Spinal cord (tissue), 9 donors: ENCODE measurements at regions not wholly inside any gene's neighbourhood (a gene's known extent, or its start where the extent isn't known, plus 50 kb on each side); places are given as distances from the start of the nearest gene placed in this dataset.
"Not testable (repeated sequence)": the region's sequence is repeated elsewhere in the genome, so short reads cannot be mapped to it uniquely, and the experiment has no call there.

Experiments
- DNase-seq, 6 donors: peaks; one replicate each; pipeline versions ENCODE4 v3.0.0 to v3.0.0-alpha.2; 2013 to 2015; ENCODE audit warnings: low spot score in 6 of 6, low read depth in 4 of 6
- H3K27ac ChIP-seq: one replicate; pipeline ENCODE4 v1.5.1; 2013; ENCODE audit warnings: low read depth, low read length, control low read depth
- H3K27me3 ChIP-seq: one replicate; pipeline ENCODE4 v1.6.1; 2013; ENCODE audit warnings: low read length; ENCODE audit not compliant: control insufficient read depth, insufficient read depth
- H3K36me3 ChIP-seq: one replicate; pipeline ENCODE4 v1.6.1; 2013; ENCODE audit warnings: low read length; ENCODE audit not compliant: control insufficient read depth, insufficient read depth
- H3K4me1 ChIP-seq: one replicate; pipeline ENCODE4 v1.6.1; 2013; ENCODE audit warnings: low read length; ENCODE audit not compliant: control insufficient read depth, insufficient read depth
- H3K4me3 ChIP-seq: one replicate; pipeline ENCODE4 v1.5.1; 2013; ENCODE audit warnings: low read depth, low read length, control low read depth
- H3K9me3 ChIP-seq: one replicate; pipeline ENCODE4 v1.6.1; 2013; ENCODE audit warnings: low read length; ENCODE audit not compliant: control insufficient read depth, insufficient read depth
- WGBS: methylation state at CpG from one replicate; pipeline ENCODE4 v1.1.5; 2013; ENCODE audit warnings: missing lambda C conversion rate; ENCODE audit not compliant: insufficient coverage; 5-methylcytosine and 5-hydroxymethylcytosine counted together
- donor health status: healthy.

DNA sequence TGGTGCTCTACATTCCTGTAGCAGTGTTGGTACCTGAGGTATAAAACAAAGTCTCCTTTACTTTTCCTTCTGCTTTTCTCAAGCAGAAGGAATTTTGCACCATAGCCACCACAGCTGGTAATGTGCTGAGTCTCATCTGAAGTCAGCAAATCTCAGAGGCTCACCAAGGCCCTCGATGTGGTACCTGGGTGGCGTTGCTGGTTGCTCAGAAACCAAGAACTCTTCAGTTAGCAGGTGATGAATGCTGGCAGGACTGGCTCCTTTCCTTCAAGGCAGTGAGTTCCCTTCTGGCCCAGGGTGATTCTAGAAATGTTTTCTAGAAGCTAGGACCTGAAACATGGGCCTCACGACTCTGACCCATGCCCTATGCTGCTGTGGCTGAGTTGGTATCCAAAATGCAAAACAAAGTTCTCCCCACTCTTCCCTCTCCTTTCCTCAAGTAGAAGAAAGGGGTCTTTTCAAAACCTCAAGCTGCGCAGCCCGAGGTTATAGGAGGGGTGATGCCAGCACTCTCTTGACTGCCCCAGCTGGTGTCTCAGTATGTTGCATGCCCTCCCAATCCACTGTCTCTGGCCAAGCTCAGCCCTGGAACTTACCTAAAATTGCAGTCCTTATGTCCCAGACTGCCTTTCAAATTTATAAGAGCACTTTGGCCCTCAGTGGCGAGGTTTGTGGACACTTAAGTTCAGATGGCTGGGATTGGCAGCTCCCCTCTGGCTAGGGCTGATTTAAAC lies 592.3 kb downstream of the FRK start:
- no peak overlapping the region for H3K4me3 ChIP-seq
- WGBS = 85% methylated on average over 5 of the region's 6 CpGs
- no peaks in the 10 kb centered on the region for H3K4me1 ChIP-seq

DNA sequence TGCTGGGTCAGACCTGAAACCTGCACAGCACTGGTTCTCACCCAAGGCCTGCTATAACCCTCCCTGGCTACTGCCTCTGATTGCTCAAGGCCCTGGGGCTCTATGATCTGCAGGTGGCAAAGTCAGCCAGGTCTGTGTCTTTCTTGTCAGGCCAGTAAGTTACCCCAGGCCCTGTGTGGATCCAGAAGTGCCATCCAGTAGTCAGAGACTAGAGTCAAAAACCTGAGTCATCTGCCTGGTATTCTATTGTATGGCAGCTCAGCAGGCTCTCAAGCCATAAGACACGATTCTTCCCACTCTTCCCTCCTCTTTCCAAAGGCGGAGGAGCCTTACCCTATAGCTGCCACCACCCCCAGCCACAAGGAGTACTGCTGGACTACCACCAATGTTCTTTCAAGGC lies 593.0 kb downstream of the FRK start:
- Histone ChIP-seq H3K4me1 (no peaks in the 10 kb centered on the region), H3K4me3 (no peak overlapping the region), H3K27ac (no peak overlapping the region), H3K36me3 (no peaks in the 10 kb centered on the region), H3K9me3 (no peaks in the 10 kb centered on the region), H3K27me3 (no peaks in the 10 kb centered on the region)
- 85% methylated on average over 2 of the region's 2 CpGs for WGBS
- no peak for DNase-seq

More for the DNA sequence above, 592.3 kb downstream of the FRK start:
- no peak overlapping the region for H3K27ac ChIP-seq
- no peaks in the 10 kb centered on the region for H3K27me3 ChIP-seq
- no peaks in the 10 kb centered on the region for H3K36me3 ChIP-seq
- H3K9me3 ChIP-seq = no peaks in the 10 kb centered on the region
- no peak for DNase-seq

DNA sequence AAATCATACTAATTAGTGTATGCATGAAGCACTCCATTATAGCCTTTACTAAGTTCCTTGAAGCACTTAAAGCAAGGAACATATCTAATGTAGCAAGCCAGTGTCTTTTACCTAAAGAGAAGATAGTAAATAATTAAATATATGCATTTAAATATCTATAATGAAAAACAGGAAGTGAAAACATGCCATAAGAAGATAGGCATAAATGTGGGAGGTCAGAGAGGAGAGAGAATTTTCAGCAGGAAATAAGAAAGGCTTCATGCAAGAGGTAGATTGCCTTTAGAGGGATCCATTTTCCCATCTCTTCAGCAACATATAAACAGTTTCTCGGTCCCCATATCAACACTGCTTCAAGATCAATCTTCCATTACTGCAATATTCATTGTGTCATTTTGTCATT lies 599.8 kb downstream of the FRK start:
- H3K27me3 ChIP-seq = no peaks in the 10 kb centered on the region
- no peak for DNase-seq
- no peak overlapping the region for H3K4me3 ChIP-seq
- H3K9me3 ChIP-seq = no peaks in the 10 kb centered on the region
- H3K27ac ChIP-seq = no peak overlapping the region
- WGBS = no CpG with 5 or more reads among the region's 1 CpG
- no peaks in the 10 kb centered on the region for H3K4me1 ChIP-seq
- H3K36me3 ChIP-seq = no peaks in the 10 kb centered on the region

GRCh38 chr6:115456848-115457247 lies 603.8 kb downstream of the FRK start:
- Histone ChIP-seq H3K27ac (no peak overlapping the region), H3K4me3 (no peak overlapping the region), H3K36me3 (no peaks in the 10 kb centered on the region)

GRCh38 chr6:115443825-115444478 lies 616.7 kb downstream of the FRK start:
- Histone ChIP-seq H3K36me3 (no peaks in the 10 kb centered on the region), H3K4me3 (no peak overlapping the region), H3K27ac (no peak overlapping the region), H3K4me1 (no peaks in the 10 kb centered on the region), H3K9me3 (no peaks in the 10 kb centered on the region), H3K27me3 (no peaks in the 10 kb centered on the region)
- DNase-seq = peak in 1 of 6 donors; percentile 86
- 68% methylated on average over 3 of the region's 4 CpGs for WGBS

More at GRCh38 chr6:115456848-115457247, 603.8 kb downstream of the FRK start:
- H3K4me1 ChIP-seq = no peaks in the 10 kb centered on the region
- no peaks in the 10 kb centered on the region for H3K9me3 ChIP-seq
- H3K27me3 ChIP-seq = no peaks in the 10 kb centered on the region
- no peak for DNase-seq

GRCh38 chr6:115442323-115442722 lies 618.4 kb downstream of the FRK start:
- no peak for DNase-seq
- no peaks in the 10 kb centered on the region for H3K4me1 ChIP-seq
- H3K27ac ChIP-seq = no peak overlapping the region
- no peaks in the 10 kb centered on the region for H3K36me3 ChIP-seq
- no peak overlapping the region for H3K4me3 ChIP-seq
- H3K9me3 ChIP-seq = no peaks in the 10 kb centered on the region
- 65% methylated on average over 1 of the region's 2 CpGs for WGBS
- H3K27me3 ChIP-seq = no peaks in the 10 kb centered on the region

DNA sequence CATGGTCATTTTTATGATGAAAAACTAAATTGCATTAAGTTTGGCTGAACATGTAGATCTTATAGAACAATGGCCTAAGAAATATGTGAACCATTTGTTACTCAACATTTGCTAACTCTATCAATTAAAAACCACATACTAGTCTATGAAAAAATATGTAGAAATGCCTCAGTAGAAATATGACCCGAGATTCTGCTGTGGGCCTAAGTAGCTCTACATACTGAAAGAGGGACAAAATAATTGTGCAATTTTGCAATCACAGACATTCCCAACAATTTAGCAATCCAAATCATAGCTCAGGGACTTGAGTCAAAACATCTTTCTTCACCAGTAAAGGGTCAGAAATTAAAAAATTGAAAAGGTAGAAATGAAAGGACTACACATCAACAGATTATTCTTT lies 619.0 kb downstream of the FRK start:
- Histone ChIP-seq H3K4me1 (no peaks in the 10 kb centered on the region), H3K9me3 (no peaks in the 10 kb centered on the region), H3K27ac (no peak overlapping the region), H3K36me3 (no peaks in the 10 kb centered on the region), H3K4me3 (no peak overlapping the region), H3K27me3 (no peaks in the 10 kb centered on the region)
- WGBS = no CpG with 5 or more reads among the region's 1 CpG
- no peak for DNase-seq

GRCh38 chr6:115415378-115415777 lies 645.3 kb downstream of the FRK start:
- Histone ChIP-seq H3K4me1 (no peaks in the 10 kb centered on the region), H3K36me3 (no peaks in the 10 kb centered on the region), H3K27ac (no peak overlapping the region), H3K27me3 (no peaks in the 10 kb centered on the region), H3K4me3 (no peak overlapping the region), H3K9me3 (no peaks in the 10 kb centered on the region)
- WGBS = 54% methylated on average over 1 of the region's 3 CpGs
- DNase-seq = no peak

DNA sequence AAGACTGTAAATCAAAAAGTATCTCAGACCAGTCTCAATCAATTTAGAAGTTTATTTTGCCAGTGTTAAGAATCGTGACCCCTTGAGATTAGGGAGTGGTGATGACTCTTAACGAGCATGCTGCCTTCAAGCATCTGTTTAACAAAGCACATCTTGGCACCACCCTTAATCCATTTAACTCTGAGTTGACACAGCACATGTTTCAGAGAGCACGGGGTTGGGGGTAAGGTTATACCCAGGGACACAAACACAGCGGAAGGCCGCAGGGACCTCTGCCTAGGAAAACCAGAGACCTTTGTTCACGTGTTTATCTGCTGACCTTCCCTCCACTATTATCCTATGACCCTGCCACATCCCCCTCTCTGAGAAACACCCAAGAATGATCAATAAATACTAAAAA lies 645.8 kb downstream of the FRK start:
- H3K36me3 ChIP-seq, H3K27me3 ChIP-seq, H3K27ac ChIP-seq, H3K4me1 ChIP-seq, DNase-seq, H3K9me3 ChIP-seq, H3K4me3 ChIP-seq: not testable (repeated sequence)
- no CpG with 5 or more reads among the region's 6 CpGs for WGBS

- H3K4me3 ChIP-seq = no peak overlapping the region
- H3K36me3 ChIP-seq = no peaks in the 10 kb centered on the region
- H3K4me1 ChIP-seq = no peaks in the 10 kb centered on the region
- 100% methylated on average over 1 of the region's 2 CpGs for WGBS
- no peaks in the 10 kb centered on the region for H3K27me3 ChIP-seq
- H3K27ac ChIP-seq = no peak overlapping the region
- H3K9me3 ChIP-seq = no peaks in the 10 kb centered on the region
- peak in 1 of 6 donors; percentile 21 for DNase-seq
These were observed 648.9 kb downstream of the FRK start for GRCh38 chr6:115411756-115412155.
